ENCODE measurements at regions not wholly inside any gene's neighbourhood (a gene's known extent, or its start where the extent isn't known, plus 50 kb on each side); places are given as distances from the start of the nearest gene placed in this dataset.

- Histone ChIP-seq H3K9me3 (ENCODE audit: low read length) (no peaks in the 10 kb centered on the region), H3K79me2 (replicated peaks; ENCODE audit: insufficient read depth, low read length) (no peaks in the 10 kb centered on the region), H3K4me2 (ENCODE audit: low read length) (no peak overlapping the region), H3K36me3 (ENCODE audit: insufficient read depth, low read length) (no peaks in the 10 kb centered on the region), H3F3A (ENCODE audit: insufficient read depth, low read length, poor library complexity, severe bottlenecking) (no peaks in the 10 kb centered on the region), H3K4me3 (ENCODE audit: low read length) (no peak overlapping the region), H3K9ac (ENCODE audit: low read length) (no peak overlapping the region), H2AFZ (ENCODE audit: low read depth, low read length) (no peak overlapping the region), H3K27me3 (ENCODE audit: insufficient read depth, low read depth, low read length) (no peaks in the 10 kb centered on the region), H3K9me2 (ENCODE audit: insufficient read depth, low read length) (no peaks in the 10 kb centered on the region), H3K27ac (ENCODE audit: low read length) (no peak overlapping the region), H4K20me1 (ENCODE audit: insufficient read depth) (no peaks in the 10 kb centered on the region)
- TF ChIP-seq MXI1 (conservative IDR thresholded peaks at IDR 0.05; ENCODE audit: poor library complexity, severe bottlenecking) (no peak), TAF1 (IDR thresholded peaks at IDR 0.05; ENCODE audit: low read depth) (no peak), REST (IDR thresholded peaks at IDR 0.05; ENCODE audit: borderline replicate concordance) (no peak), RAD21 (conservative IDR thresholded peaks at IDR 0.05) (no peak)
Observed at GRCh38 chr3:27889745-27890144, 167.6 kb upstream of the EOMES start.

- Histone ChIP-seq H3K4me2 (ENCODE audit: low read length) (no peak overlapping the region), H3K9ac (ENCODE audit: low read length) (no peak overlapping the region), H3F3A (ENCODE audit: insufficient read depth, low read length, poor library complexity, severe bottlenecking) (no peaks in the 10 kb centered on the region), H3K79me2 (replicated peaks; ENCODE audit: insufficient read depth, low read length) (no peaks in the 10 kb centered on the region), H3K27me3 (ENCODE audit: insufficient read depth, low read depth, low read length) (no peaks in the 10 kb centered on the region), H4K20me1 (ENCODE audit: insufficient read depth) (no peaks in the 10 kb centered on the region), H3K9me3 (ENCODE audit: low read length) (peaks cover 2% of the 10 kb centered on the region), H3K4me3 (ENCODE audit: low read length) (no peak overlapping the region), H3K36me3 (ENCODE audit: insufficient read depth, low read length) (no peaks in the 10 kb centered on the region), H3K27ac (ENCODE audit: low read length) (no peak overlapping the region), H3K9me2 (ENCODE audit: insufficient read depth, low read length) (no peaks in the 10 kb centered on the region), H2AFZ (ENCODE audit: low read depth, low read length) (no peak overlapping the region)
- TF ChIP-seq POLR2AphosphoS5 (IDR thresholded peaks at IDR 0.05) (no peak), TAF1 (IDR thresholded peaks at IDR 0.05; ENCODE audit: low read depth) (no peak), CTCF (IDR thresholded peaks at IDR 0.05; ENCODE audit: poor library complexity, severe bottlenecking) (no peak), RAD21 (conservative IDR thresholded peaks at IDR 0.05) (no peak), EZH2 (IDR thresholded peaks at IDR 0.05; ENCODE audit: borderline replicate concordance, insufficient read depth, low read length, poor library complexity, severe bottlenecking) (no peak), SMC3 (conservative IDR thresholded peaks at IDR 0.05; ENCODE audit: poor library complexity) (no peak)
Observed at GRCh38 chr3:27900316-27900715, 178.2 kb upstream of the EOMES start.

GRCh38 chr3:27903446-27903845, 181.3 kb upstream of the EOMES start:
- H3K36me3 ChIP-seq (ENCODE audit: insufficient read depth, low read length), result no peaks in the 10 kb centered on the region
- H3K9me2 ChIP-seq (ENCODE audit: insufficient read depth, low read length), result no peaks in the 10 kb centered on the region
- H3K4me3 ChIP-seq (ENCODE audit: low read length), result no peak overlapping the region
- no peaks in the 10 kb centered on the region for H3K27me3 ChIP-seq (ENCODE audit: insufficient read depth, low read depth, low read length)
- no peaks in the 10 kb centered on the region for H3K9me3 ChIP-seq (ENCODE audit: low read length)
- no peak overlapping the region for H3K9ac ChIP-seq (ENCODE audit: low read length)
- H3K27ac ChIP-seq (ENCODE audit: low read length), result no peak overlapping the region
- H3K4me2 ChIP-seq (ENCODE audit: low read length), result no peak overlapping the region
- H4K20me1 ChIP-seq (ENCODE audit: insufficient read depth), result no peaks in the 10 kb centered on the region
- H2AFZ ChIP-seq (ENCODE audit: low read depth, low read length), result no peak overlapping the region
- H3F3A ChIP-seq (ENCODE audit: insufficient read depth, low read length, poor library complexity, severe bottlenecking), result no peaks in the 10 kb centered on the region
- TF ChIP-seq MXI1 (conservative IDR thresholded peaks at IDR 0.05; ENCODE audit: poor library complexity, severe bottlenecking) (no peak), RAD21 (conservative IDR thresholded peaks at IDR 0.05) (no peak), TAF1 (IDR thresholded peaks at IDR 0.05; ENCODE audit: low read depth) (no peak), CTCF (IDR thresholded peaks at IDR 0.05; ENCODE audit: poor library complexity, severe bottlenecking) (no peak), EP300 (conservative IDR thresholded peaks at IDR 0.05; ENCODE audit: poor library complexity, severe bottlenecking) (no peak)
- no peaks in the 10 kb centered on the region for H3K79me2 ChIP-seq (replicated peaks; ENCODE audit: insufficient read depth, low read length)
